H1 (cell line): ENCODE measurements at regions not wholly inside any gene's neighbourhood (a gene's known extent, or its start where the extent isn't known, plus 50 kb on each side); places are given as distances from the start of the nearest gene placed in this dataset.

Source experiments
- CTCF ChIA-PET: fragments of 300-600 bp; sonication (Branson Sonifier 250); formaldehyde crosslinking; loops from one replicate; lab custom pipeline; 2021; ENCODE audit not compliant: partially characterized antibody; lab: Charles Lee
- POLR2A ChIA-PET: fragments of 300-600 bp; sonication (Branson Sonifier 250); formaldehyde crosslinking; loops from one replicate; lab custom pipeline; 2021; ENCODE audit warnings: inconsistent platforms; ENCODE audit not compliant: partially characterized antibody; lab: Charles Lee
- DNase-seq, 2 experiments: peaks; one replicate each; pipeline versions ENCODE4 v3.0.0 to v3.0.0-alpha.2; 2010 to 2022; ENCODE audit warnings: low spot score in 2 of 2, low read depth in 1 of 2, mixed read lengths in 1 of 2
- FAIRE-seq: peaks from 2 replicates; lab custom pipeline; 2011; peaks lifted over from hg19 to GRCh38; lab: Jason Lieb, UNC
- H2AFZ ChIP-seq: 2 replicates; pipeline ENCODE4 v1.8.1; 2012; ENCODE audit warnings: low read length, inconsistent platforms
- H2AK5ac ChIP-seq: 2 replicates; pipeline ENCODE4 v1.6.1; 2013; ENCODE audit warnings: low read depth, low read length
- H2BK120ac ChIP-seq: replicated peaks from 2 replicates; pipeline ENCODE3; 2013; ENCODE audit warnings: low read depth, low read length, inconsistent platforms
- H2BK12ac ChIP-seq: 2 replicates; pipeline ENCODE4 v1.6.1; 2013; ENCODE audit warnings: low read depth, low read length
- H2BK15ac ChIP-seq: 2 replicates; pipeline ENCODE4 v1.6.1; 2013; ENCODE audit warnings: low read length
- H2BK20ac ChIP-seq: 2 replicates; pipeline ENCODE4 v1.6.1; 2013; ENCODE audit warnings: low read length
- H2BK5ac ChIP-seq: 2 replicates; pipeline ENCODE4 v1.6.1; 2013; ENCODE audit warnings: low read depth, low read length
- H3K14ac ChIP-seq: 2 replicates; pipeline ENCODE4 v1.6.1; 2013; ENCODE audit warnings: inconsistent platforms; ENCODE audit not compliant: insufficient read length
- H3K18ac ChIP-seq: 2 replicates; pipeline ENCODE4 v1.6.1; 2013; ENCODE audit warnings: low read length; ENCODE audit errors: extremely low read depth
- H3K23ac ChIP-seq: 2 replicates; pipeline ENCODE4 v1.6.1; 2013; ENCODE audit warnings: inconsistent platforms; ENCODE audit not compliant: insufficient read length
- H3K23me2 ChIP-seq: 2 replicates; pipeline ENCODE4 v1.6.1; 2013; ENCODE audit warnings: low read depth, low read length
- H3K27ac ChIP-seq: 2 replicates; pipeline ENCODE4 v1.6.1; 2011; ENCODE audit warnings: low read depth, low read length, inconsistent platforms
- H3K27me3 ChIP-seq, 4 experiments: replicated peaks in 1 of 4; 1 replicate in 1 of 4; 2 replicates in 3 of 4; pipeline versions ENCODE4 v1.6.1 to v1.8.1; 2011 to 2013; ENCODE audit warnings: low read length in 3 of 4, mild to moderate bottlenecking in 3 of 4, inconsistent platforms in 2 of 4, mixed read lengths in 2 of 4, moderate library complexity in 1 of 4; ENCODE audit not compliant: control insufficient read depth in 3 of 4, insufficient read depth in 3 of 4; ENCODE audit errors: extremely low read depth in 1 of 4
- H3K36me3 ChIP-seq, 4 experiments: 2 replicates each; pipeline versions ENCODE4 v1.6.1 to v1.8.1; 2011 to 2013; ENCODE audit warnings: mild to moderate bottlenecking in 4 of 4, low read length in 3 of 4, moderate library complexity in 2 of 4, control low read depth in 1 of 4, inconsistent platforms in 1 of 4; ENCODE audit not compliant: insufficient read depth in 4 of 4, control insufficient read depth in 2 of 4
- H3K4ac ChIP-seq: replicated peaks from 2 replicates; pipeline ENCODE3; 2013; ENCODE audit warnings: low read length, low read depth, mixed read lengths, inconsistent platforms; ENCODE audit not compliant: insufficient read length
- H3K4me1 ChIP-seq, 4 experiments: replicated peaks in 1 of 4; 1 replicate in 1 of 4; 2 replicates in 3 of 4; pipeline versions ENCODE4 v1.6.1 to v1.8.1; 2011 to 2013; ENCODE audit warnings: low read length in 3 of 4, inconsistent platforms in 2 of 4, mixed read lengths in 1 of 4; ENCODE audit not compliant: insufficient read depth in 4 of 4, control insufficient read depth in 3 of 4
- H3K4me2 ChIP-seq, 2 experiments: 2 replicates each; pipeline versions ENCODE4 v1.6.1 to v1.8.1; 2011 to 2013; ENCODE audit warnings: low read depth in 2 of 2, low read length in 2 of 2, control low read depth in 1 of 2, inconsistent platforms in 1 of 2, mild to moderate bottlenecking in 1 of 2; ENCODE audit not compliant: insufficient read depth in 1 of 2
- H3K4me3 ChIP-seq, 4 experiments: fragments of 200-600, 300-600 bp in 1 of 4; sonication (generic), shearing (Covaris generic), sonication (Bioruptor Twin) in 1 of 4; 2 replicates each; pipeline versions ENCODE4 v1.5.1 to v1.8.1; 2011 to 2016; ENCODE audit warnings: low read length in 4 of 4, low read depth in 3 of 4, control low read depth in 2 of 4, inconsistent platforms in 2 of 4, mild to moderate bottlenecking in 2 of 4, mixed read lengths in 1 of 4, moderate library complexity in 1 of 4; ENCODE audit not compliant: insufficient read depth in 2 of 4; ENCODE audit errors: extremely low read depth in 1 of 4
- H3K56ac ChIP-seq: replicated peaks from 2 replicates; pipeline ENCODE3; 2013; ENCODE audit warnings: low read depth, mild to moderate bottlenecking, mixed read lengths, low read length, inconsistent platforms; ENCODE audit not compliant: insufficient read length
- H3K79me1 ChIP-seq: 2 replicates; pipeline ENCODE4 v1.6.1; 2013; ENCODE audit warnings: low read depth, low read length, control low read depth
- H3K79me2 ChIP-seq, 2 experiments: 2 replicates each; pipeline versions ENCODE4 v1.6.1 to v1.8.1; 2012 to 2013; ENCODE audit warnings: low read length in 2 of 2, mild to moderate bottlenecking in 2 of 2, inconsistent platforms in 1 of 2; ENCODE audit not compliant: insufficient read depth in 2 of 2, control insufficient read depth in 1 of 2
- H3K9ac ChIP-seq, 4 experiments: replicated peaks in 1 of 4; 1 replicate in 1 of 4; 2 replicates in 3 of 4; pipeline versions ENCODE4 v1.6.1 to v1.8.1; 2011 to 2013; ENCODE audit warnings: low read depth in 3 of 4, low read length in 3 of 4, control low read depth in 2 of 4, mild to moderate bottlenecking in 2 of 4, moderate library complexity in 2 of 4, inconsistent platforms in 1 of 4; ENCODE audit errors: extremely low read depth in 1 of 4
- H3K9me3 ChIP-seq, 2 experiments: 2 replicates each; pipeline versions ENCODE4 v1.6.1 to v1.8.1; 2012 to 2013; ENCODE audit warnings: mild to moderate bottlenecking in 2 of 2, moderate library complexity in 2 of 2, control low read depth in 1 of 2, inconsistent platforms in 1 of 2, low read depth in 1 of 2, low read length in 1 of 2, mixed read lengths in 1 of 2; ENCODE audit not compliant: insufficient read depth in 2 of 2
- H4K20me1 ChIP-seq, 2 experiments: replicated peaks in 1 of 2; 2 replicates each; pipeline versions ENCODE3 to v1.8.1; 2011 to 2013; ENCODE audit warnings: inconsistent platforms in 2 of 2, low read length in 2 of 2, mild to moderate bottlenecking in 1 of 2; ENCODE audit not compliant: insufficient read depth in 2 of 2, control insufficient read depth in 1 of 2
- H4K5ac ChIP-seq: 2 replicates; pipeline ENCODE4 v1.6.1; 2013; ENCODE audit warnings: low read length, low read depth, mixed read lengths, inconsistent platforms; ENCODE audit not compliant: insufficient read length
- H4K8ac ChIP-seq: 2 replicates; pipeline ENCODE4 v1.8.0; 2013; ENCODE audit warnings: mild to moderate bottlenecking, moderate library complexity, low read length, inconsistent platforms; ENCODE audit not compliant: insufficient read depth; ENCODE audit errors: extremely low read depth
- H4K91ac ChIP-seq: replicated peaks from 2 replicates; pipeline ENCODE3; 2013; ENCODE audit warnings: low read length, mixed read lengths, inconsistent platforms; ENCODE audit not compliant: insufficient read length
- ZNF274 ChIP-seq: IDR thresholded peaks from 2 replicates; pipeline ENCODE4 v1.7.0; 2012; ENCODE audit warnings: low read length, borderline replicate concordance; ENCODE audit errors: extremely low read depth
- WGBS, 2 experiments: shearing (Covaris generic) in 1 of 2; methylation state at CpG; one replicate each; pipeline versions ENCODE4 v1.1.6 to v1.1.7; 2013 to 2015; ENCODE audit warnings: low lambda C conversion rate in 2 of 2, mixed read lengths in 2 of 2, inconsistent platforms in 1 of 2, low coverage in 1 of 2, missing lambda C conversion rate in 1 of 2; ENCODE audit not compliant: insufficient replicate concordance in 2 of 2, insufficient coverage in 1 of 2, insufficient read length in 1 of 2; ENCODE audit errors: extremely low coverage in 1 of 2, missing lambda C conversion rate in 1 of 2; 5-methylcytosine and 5-hydroxymethylcytosine counted together

GRCh38 chr5:67405101-67405364 lies 208.4 kb upstream of the CD180 start:
- WGBS, 2 experiments, result 74% methylated on average over 3 of the region's 3 CpGs; no CpG with 5 or more reads in 1 of the 2 experiments
- no peak overlapping the region for H3K14ac ChIP-seq
- H3K56ac ChIP-seq, result no peak overlapping the region
- no peaks in the 10 kb centered on the region for H3K4me1 ChIP-seq
- H2BK20ac ChIP-seq, result no peak overlapping the region
- CTCF ChIA-PET, result no interaction called here
- H2BK12ac ChIP-seq, result no peak overlapping the region
- no peaks in the 10 kb centered on the region for H4K20me1 ChIP-seq
- no peak overlapping the region for H2BK120ac ChIP-seq
- H3K4me3 ChIP-seq, result no peak overlapping the region
- FAIRE-seq (no peak), DNase-seq (no peak)
- no peak overlapping the region for H4K5ac ChIP-seq
- H3K36me3 ChIP-seq, result no peaks in the 10 kb centered on the region
- no peak overlapping the region for H4K91ac ChIP-seq
- no peak overlapping the region for H4K8ac ChIP-seq
- H3K27ac ChIP-seq, result no peak overlapping the region
- no peaks in the 10 kb centered on the region for H3K27me3 ChIP-seq
- no peak overlapping the region for H2BK15ac ChIP-seq
- H3K23me2 ChIP-seq, result no peaks in the 10 kb centered on the region
- no peaks in the 10 kb centered on the region for H3K79me2 ChIP-seq
- no peaks in the 10 kb centered on the region for H3K9me3 ChIP-seq
- POLR2A ChIA-PET, result no interaction called here
- TF ChIP-seq ZNF274, result no peak
- no peak overlapping the region for H2AFZ ChIP-seq
- H3K4me2 ChIP-seq, result no peak overlapping the region
- H2AK5ac ChIP-seq, result no peak overlapping the region
- no peak overlapping the region for H3K23ac ChIP-seq
- H3K4ac ChIP-seq, result no peak overlapping the region
- no peak overlapping the region for H2BK5ac ChIP-seq
- no peaks in the 10 kb centered on the region for H3K79me1 ChIP-seq
- H3K18ac ChIP-seq, result no peak overlapping the region
- no peak overlapping the region for H3K9ac ChIP-seq
